CD4-positive, alpha-beta T cell treated with Interleukin-4 for 1 hour (primary cell): ENCODE measurements at regions not wholly inside any gene's neighbourhood (a gene's known extent, or its start where the extent isn't known, plus 50 kb on each side); places are given as distances from the start of the nearest gene placed in this dataset.

Experiments used
- DNase-seq, 2 donors: peaks; one replicate each; pipeline ENCODE4 v3.0.0-alpha.2; 2020 to 2022

DNA sequence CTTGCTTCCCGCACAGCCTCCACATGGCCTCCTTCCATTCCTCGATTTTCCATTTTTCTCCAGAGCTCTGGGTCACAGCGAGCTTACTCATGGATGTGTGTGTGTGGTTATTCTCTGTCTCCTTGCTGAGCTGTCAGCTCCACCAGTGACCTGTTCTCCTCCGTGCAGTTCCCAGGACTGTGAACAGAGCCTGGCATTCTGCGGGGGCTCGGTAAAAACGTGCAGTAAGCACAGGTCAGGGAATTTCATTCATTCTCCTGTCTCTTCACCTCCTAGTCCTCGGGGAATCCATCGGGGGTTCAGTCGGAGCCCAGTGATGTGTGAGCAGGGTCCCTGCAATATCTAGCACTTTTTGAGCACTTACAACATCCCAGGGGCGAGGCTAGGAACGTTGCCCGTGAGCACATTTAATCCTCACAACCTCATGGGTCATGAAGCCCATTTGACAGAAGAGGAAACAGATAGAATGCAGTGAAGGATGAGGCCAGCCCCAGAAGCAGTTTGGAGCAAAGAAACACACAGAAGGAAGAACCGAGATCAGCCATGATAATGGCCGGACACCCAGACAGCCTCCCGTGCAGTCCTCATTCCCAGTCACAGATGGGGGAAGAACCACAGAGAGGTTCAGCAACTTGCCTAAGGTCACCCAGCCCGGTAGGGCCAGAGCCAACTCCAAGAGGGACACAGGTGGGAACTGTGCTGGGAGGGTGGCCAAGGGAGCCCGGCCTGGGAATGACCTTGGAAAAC lies 183.2 kb upstream of the GSE1 start:
- DNase-seq, result no peak

DNA sequence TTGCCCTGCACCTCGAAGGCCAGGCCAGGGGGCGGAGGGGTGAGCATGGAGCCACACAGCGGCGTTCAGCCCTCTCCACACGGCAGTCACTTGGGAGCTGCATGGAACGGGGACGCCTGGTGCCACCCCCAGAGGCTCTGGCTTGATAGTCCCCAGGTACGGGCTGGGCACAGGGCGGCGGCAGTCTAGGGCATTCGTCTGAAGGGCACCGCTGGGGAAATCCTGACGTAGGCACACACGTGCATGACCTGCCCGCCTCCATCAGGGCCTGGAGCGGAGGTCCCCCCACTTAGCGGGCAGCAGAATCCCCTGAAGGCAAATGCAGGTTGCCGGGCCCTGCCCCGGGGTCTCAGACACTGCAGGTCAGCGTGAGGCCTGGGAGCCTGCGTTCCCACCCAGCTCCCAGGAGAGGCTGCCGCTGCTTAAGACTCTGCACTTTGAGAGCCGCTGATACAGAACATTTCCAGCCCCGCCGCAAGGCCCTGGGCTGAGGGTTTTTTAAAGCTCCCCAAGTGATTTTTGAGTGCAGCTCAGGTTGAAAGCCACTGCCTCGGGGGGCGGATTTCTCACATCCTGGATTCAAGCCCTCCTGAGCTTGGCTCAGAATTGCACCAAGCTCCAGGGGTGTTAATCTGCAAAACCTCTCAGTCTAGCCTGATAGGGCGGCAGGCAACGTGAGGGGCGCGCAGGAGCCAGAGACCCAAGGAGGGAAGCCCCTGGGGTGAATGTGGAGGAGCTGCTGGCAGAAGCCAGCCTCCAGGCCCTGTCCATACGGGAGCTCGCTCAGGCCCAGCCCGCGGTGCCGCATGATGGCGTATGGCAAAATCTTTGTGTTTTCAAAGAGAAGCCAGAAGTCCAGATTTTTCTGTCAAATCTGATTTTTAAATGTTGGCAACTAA lies 182.3 kb upstream of the GSE1 start:
- no peak for DNase-seq

DNA sequence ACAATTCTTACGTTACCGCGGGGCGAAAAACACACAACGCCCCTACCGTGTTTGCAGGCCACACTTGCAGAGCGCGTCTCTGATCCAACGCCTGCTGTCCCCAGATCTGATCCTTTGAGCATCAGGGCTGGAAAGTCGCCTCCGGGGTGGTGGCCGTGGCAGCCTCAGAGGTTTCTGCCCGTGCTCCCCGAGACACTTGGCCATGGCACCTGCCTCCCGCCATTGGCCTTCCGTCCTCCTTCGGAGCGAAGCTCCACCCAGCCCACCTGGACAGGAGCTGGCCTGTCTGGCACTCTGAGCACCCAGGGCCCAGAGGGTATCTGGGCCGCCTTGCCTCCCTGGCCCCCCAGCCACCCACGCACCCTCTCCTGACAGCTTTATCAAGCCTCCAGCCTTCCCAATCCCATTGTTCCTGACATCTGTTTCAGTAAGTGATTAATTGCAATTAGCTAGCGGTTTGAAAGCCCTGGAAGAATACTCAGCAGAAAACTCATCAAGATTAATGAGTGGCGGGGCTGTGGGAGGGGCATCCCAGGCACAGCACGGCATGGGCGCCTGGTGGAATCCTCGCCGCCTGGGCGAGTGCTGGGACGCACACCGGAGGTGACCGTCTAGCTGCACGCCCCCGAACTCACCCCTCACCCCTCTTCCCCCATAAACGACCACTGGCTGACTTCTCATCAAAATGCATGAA lies 181.5 kb upstream of the GSE1 start:
- DNase-seq, result no peak

DNA sequence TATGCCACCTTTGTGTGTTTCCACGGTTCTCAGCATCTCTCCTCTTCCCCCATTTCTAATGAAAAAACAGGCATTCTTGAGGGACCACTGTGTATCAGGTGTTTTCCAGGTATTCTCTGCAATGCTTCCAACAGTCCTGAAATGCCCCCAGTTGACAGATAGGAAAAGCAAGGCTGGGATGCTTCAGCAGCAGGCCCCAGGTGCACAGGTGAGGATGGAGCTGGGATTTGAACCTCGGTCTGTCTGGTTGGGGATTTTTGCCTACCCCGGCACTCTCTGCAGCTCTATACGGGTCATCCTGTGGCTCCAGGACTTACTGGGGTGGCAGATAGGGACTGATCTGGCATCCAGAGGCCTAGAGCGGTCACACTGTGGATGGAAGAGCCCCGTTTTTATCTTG lies 180.5 kb upstream of the GSE1 start:
- no peak for DNase-seq

DNA sequence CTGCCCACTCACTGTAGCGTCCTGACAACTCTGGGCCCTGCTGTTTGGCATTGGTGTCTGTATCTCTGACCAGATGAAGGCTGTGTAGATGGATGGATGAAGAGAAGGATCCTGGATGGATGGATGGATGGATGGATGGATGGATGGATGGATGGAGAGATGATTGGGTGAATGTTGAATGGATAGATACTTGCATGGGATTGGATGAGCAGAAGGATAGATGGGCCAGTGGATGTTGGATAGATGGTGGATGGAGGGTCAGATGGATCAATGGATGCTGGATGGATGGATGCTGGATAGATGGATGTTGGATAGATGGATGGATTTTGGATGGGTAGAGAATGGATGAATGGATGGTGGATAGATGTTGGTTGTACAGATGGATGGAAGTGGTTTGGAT lies 179.6 kb upstream of the GSE1 start:
- DNase-seq, result no peak

DNA sequence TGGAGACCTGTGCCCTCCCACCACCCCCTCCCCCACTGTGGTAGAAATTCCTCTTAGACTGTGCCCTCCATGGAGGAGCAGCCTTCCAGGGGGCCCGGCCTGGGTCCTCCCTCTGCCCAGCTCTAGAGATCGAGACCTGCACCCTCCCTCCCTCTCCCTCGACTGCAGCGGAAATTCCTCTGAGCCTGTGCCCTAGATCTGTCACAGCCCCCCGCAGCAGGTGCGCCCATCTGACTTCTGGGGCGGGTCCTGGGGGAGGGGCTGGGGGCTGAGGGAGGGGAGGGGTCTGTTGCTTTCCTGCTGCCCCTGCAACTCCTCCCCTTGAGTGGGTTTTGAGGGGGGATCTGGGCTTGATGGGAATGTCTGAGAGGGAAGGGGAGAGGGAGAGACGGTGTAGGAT lies 177.8 kb upstream of the GSE1 start:
- no peak for DNase-seq

DNA sequence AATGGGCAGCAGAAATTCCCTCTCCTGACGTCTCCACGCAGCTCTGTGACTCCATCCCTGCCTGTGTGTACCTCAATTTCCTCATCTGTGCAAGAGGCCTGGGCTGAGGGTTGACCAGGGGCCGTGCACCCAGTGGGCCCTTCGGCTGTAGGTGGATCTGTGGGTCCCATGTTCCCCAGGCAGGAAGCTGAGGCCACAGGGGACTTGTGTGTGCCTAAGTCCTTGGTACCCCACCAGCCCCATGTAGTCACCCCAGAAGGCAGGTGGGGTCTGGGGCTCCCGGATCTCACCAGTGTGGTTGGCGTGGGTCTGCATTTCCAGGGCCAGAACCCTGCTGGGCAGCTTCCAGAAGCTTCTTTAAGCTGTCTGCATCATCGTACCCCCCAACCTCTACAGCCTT lies 177.4 kb upstream of the GSE1 start:
- no peak for DNase-seq

DNA sequence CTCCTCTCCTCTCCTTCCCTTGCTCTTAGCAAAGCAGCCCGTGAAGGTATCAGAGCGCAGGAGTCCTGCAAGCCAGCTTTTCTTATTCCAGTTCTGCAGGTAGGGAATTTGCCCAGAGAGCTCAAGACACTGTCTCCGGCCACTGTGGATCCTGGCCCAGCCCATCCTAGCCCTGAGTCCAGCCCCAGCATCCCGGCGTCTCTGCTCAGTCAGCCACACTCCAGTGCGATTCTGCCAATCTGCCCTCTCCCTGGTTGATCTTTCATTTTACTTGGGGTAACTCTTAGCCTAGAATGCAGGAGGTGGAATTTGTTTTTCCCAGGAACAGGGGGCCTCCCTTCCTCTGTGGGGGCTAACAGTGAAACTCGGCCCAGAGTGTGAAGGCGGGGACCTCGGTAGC lies 176.9 kb upstream of the GSE1 start:
- DNase-seq, result no peak

DNA sequence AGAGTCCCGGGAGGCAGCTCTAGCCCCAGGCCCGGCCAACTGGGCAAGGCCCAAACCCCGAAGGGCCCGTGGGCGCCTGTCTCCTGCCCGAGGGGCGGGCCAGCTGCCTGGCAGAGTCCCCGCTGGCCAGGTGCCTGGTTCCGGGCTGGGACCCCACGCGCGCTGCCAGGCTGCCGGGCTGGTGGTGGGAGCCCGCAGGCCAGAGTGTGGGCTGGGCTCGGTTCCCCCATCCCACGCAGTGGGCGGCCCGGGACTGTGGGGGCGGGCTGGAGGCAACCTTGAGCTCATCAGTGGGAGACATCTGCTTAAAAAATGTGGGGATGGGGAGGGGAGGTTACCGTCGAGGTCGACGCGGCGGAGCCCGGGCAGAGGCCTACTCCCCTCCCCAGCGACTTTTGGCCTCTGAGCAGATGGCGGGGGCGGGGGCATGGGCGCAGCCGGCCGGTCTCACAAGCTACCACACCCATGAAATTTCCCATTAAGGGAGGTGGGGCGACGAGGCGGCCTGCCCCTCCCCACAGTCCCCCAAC lies 176.4 kb upstream of the GSE1 start:
- DNase-seq, result no peak

DNA sequence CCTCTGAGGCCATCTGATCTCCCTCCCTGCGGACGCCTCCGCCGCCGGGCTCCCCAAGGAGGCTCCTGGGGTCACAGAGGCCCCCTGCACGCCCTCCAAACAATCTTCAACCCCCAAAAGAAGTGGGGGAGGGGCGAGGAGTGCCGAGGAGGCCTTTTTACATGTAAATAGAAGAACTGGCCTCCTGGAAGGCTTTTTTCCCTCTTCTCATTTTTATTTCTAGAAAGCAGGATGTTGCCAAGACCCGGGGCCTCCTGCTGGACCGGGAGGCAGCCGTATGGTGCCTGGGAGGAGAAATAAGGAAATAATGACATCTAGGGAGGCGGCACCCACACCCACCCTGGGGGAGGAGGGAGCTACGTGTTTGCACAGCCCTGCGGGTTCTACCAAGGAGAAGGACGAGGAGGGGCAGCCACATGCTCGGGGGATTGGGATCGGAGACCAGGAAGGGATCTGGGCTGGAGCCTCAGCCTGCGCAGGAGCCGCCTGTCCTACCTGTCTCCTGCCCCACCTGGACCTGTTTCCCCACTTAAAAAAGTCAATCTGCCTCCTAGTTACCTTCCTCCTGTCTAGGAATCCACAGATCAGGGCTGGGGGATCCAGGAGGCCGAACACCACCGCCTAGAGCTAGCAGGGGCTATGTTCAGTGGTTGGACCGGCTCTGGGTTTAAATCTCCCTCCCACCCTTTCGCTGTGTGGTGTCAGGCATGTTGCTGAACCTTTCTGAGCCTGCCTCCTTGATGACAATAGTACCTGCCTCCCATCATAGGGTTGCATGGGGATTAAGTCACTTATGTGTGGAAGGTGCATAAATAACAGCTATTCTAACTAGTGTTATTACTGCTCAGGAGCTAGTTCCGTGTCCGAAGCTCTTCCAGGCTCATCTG lies 175.7 kb upstream of the GSE1 start:
- DNase-seq, result no peak

DNA sequence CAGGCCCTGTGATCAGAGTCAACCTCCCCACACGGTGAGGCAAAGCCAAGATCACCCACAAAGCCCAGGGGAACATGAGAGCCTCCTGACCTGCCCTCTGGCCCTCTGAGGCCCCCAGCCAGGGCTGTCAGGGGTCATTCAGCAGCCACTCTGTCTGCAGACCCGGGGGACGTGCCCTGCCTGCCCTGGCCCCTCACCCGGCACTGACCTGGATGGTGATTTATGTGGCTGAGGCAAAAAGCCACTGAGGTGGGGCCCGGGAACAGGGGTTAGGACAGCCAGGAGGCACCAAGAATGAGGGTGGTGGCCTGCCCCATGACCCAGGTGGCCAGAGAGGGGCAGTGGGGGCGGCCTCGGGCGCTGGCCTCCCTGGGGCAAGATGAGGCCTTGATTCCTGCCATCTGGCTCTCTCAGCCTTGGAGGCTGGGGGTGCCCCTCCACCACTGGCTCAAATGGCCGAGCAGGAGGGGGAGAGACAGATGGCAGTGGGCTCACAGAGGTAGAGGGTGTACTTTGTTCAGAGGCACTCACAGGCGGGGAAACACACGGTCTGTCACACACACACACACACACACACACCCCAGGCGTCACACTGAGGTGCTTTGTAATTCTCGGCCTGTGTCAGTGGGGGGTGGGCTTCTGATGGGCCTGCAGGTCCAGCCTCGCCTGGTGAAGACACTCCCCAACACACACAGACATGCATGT lies 174.0 kb upstream of the GSE1 start:
- no peak for DNase-seq

DNA sequence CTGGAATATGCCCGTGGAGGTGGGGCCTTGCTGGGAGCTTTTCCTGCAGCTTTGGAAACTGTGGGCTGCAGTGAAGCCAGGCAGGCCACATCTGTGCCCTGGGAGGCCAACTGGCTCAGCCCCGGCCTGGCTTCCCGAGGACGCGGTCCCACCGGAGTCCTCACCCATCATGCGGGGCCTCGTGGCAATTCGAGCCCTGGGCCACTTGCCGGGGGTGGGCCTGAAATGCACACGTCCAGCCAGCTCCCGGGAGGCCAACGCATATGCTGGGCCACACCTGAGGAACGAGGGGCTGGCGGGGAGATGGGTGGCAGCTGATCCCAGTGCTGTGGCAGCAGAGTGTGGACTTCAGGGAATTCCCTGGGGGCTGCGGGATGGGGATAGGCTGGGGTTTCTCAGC lies 172.4 kb upstream of the GSE1 start:
- no peak for DNase-seq

DNA sequence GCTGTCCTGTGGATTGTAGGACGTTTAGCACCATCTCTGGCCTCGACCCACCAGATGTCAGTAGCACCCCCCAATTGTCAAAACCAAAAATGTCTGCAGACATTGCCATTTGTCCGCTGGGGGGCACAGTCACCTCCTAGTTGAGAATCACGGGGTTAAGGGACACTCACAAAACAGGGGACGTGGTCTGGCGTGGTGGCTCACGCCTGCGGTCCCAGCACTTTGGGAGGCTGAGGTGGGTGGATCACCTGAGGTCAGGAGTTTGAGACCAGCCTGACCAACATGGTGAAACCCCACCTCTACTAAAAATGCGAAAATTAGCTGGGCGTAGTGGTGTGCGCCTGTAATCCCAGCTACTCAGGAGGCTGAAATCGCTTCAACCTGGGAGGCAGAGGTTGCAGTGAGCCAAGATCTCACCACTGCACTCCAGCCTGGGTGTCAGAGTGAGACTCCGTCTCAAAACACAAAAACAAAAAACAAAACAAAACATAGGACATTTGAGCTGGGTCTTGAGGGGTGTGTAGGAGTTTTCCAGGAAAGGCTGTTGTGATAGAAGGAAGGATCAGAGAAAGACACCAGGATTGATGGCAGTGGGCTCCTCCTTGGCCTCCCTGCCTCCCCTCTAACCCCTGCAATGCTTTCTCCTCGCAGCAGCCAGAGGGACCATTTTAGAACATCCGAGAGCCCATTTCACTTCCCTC lies 171.8 kb upstream of the GSE1 start:
- peak in 1 of 2 donors; percentile 17 for DNase-seq

DNA sequence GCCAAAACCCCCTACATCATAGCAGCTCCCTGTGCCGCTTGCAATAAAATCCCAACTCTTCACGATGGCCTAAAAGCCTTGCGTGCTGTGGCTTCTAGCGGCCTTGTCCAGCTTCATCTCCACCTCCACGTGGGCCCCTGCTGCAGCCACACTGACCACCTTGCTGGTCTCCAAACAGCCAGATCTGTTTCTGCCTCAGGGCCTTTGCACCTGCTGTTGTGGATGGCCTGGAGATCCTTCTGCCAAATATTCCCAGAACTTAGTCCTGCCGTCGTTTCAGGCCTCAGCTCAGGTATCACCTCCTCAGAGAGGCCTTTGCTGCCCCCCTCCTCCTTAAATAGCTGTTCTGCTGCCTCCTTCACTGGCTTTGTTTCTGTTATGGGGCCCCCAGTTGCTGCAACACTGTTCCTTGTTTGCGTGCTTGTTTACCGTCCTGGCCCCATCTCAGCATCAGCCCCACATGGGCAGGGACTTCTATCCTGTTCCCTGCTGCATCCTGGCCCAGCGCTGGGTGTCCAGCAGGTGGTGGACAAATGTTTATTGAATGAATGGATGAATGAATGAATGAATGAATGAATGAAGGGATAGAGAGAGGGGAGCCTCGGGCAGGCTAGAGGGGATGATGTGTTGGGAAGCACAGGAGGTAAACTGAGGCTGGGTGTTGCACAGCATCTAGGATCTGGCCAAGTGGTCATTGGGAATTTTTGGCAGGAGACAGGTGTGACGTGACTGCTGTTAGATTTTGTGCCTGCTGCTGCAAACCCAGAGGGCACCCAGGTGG lies 171.0 kb upstream of the GSE1 start:
- no peak for DNase-seq

DNA sequence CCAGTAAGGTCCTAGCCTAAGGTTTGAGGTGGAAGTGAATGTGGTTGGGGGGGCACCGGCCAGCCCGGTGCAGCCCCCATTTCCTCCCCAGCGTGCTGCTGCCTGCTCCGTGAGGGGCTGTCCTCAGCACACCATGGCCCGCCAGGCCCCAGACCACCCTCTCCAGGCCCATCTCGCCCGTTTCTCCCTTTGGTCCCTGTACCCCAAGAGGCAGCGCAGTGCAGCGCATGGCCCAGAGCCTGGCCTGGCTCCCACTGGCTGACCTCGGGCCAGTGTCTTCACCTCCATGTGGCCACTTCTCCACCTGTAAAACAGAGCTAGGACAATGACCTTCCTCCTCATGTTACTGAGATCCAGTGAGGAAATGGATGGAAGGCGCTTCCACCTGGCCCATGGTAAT lies 170.0 kb upstream of the GSE1 start:
- no peak for DNase-seq

DNA sequence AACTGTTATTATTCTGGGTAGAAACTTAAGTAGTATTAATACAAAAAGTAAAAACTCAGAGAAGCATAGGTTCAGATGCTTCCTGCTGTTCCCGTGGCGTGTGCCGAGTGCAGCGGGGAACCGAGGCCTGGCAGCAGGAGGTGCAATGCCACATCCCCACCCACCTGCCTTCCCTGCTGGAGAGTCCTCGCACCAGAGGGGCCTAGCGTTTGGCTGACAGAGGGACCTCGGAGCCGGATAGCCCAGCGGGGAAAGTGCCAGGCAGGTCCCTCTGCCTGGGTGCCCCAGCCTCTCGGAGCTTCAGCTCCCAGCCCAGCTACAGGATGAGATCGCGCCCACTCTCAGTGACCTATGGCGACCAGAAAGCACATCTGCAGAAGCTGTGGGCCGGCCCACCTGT lies 169.6 kb upstream of the GSE1 start:
- DNase-seq, result no peak

DNA sequence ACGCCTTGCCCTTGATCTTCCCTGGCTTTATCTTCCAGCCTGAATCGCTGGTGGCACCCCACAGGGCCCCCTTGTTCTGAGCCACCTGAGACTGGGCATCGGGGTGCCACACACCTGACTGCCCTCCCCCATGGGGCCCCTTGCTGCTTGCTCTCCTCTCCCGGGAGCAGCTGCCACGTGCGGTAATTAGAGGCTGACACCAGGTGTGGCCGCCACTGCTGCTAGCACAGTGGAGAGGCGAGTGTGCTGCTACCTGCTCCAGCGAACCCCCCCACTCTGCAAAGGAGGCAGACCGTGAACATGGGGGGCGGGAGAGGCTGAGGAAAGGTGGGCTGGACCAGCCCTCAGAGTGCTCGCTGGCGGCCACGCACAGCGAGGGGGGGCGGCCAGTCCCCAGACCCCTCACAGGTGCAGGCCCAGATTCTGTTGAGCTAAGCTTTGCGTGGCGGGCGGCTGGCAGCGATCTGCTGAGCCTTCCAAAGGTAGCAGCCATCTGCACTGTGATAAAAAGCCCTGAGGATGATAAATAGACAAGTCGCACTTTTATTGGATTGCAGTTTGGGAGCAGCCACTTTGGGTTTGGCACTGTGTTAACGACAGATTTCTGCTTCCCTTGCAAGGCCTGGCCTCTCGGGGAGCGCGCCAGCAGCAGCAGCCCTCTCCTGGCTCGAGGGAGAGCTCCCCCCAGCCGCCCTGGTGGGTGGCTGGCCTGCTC lies 167.9 kb upstream of the GSE1 start:
- no peak for DNase-seq

DNA sequence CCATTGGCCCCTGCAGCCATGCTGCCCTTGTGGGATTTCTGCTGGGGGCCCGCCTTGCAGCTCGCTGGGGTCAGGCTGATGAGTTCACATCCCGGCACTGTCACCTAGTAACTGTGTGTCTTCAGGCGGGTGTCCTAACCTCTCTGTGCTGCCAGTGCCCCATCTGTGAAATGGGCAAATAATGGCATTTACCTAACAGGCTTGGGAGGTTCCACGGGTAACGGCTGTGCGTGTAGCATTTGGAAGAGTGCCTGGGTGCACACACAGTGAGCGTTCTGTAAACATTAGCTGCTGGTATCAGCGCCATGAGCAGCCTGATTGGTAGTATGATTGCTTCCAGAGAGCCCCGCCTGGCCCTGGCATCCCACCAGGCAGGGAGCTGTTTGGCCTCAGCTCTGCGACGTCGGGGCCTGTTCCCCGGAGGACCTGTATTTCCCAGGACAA lies 167.3 kb upstream of the GSE1 start:
- DNase-seq, result no peak

DNA sequence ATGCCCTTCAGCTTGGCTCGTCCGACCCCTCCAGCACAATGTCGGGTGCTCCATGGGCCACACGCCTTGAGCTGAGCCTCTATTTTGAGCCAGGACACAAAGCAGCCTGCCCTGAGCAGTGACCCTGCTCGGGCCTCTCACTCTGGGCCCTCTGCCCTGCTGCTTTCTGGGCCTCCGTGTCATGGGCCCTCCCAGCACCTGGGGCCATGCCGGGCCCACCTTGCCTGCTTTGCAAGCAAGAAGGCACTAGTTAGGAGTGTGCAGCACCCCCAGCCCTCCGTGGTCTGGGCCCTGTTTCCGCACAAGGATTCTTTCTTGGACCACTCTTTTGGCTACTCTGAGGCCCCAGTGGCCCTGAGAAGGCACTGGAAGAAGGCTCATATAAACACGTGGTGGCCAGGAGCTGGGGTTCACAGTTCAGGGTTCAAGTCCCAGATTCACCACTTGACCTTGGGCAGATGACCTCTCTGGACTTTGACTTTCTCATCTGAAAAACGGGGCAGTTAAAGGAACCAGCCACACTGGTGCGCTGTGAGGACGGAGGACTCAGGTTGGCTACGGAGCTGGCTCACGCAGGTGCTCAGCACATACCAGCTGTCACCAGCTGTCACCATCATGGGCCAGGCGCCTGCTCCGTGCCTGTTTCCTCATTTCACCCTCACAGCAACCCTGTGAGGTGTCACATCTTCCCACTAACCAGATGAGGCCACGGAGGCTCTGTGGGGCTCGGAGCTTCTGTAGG lies 166.0 kb upstream of the GSE1 start:
- peak in 1 of 2 donors; percentile 48 for DNase-seq
